ENCODE measurements at regions not wholly inside any gene's neighbourhood (a gene's known extent, or its start where the extent isn't known, plus 50 kb on each side); places are given as distances from the start of the nearest gene placed in this dataset.
"Not testable (repeated sequence)": the region's sequence is repeated elsewhere in the genome, so short reads cannot be mapped to it uniquely, and the experiment has no call there.

GRCh38 chr6:77063494-77063893, 399.8 kb downstream of the HTR1B start:
- DNase-seq = no peak

- no peak for DNase-seq
Observed at GRCh38 chr6:77055711-77056110, 407.6 kb downstream of the HTR1B start.

DNA sequence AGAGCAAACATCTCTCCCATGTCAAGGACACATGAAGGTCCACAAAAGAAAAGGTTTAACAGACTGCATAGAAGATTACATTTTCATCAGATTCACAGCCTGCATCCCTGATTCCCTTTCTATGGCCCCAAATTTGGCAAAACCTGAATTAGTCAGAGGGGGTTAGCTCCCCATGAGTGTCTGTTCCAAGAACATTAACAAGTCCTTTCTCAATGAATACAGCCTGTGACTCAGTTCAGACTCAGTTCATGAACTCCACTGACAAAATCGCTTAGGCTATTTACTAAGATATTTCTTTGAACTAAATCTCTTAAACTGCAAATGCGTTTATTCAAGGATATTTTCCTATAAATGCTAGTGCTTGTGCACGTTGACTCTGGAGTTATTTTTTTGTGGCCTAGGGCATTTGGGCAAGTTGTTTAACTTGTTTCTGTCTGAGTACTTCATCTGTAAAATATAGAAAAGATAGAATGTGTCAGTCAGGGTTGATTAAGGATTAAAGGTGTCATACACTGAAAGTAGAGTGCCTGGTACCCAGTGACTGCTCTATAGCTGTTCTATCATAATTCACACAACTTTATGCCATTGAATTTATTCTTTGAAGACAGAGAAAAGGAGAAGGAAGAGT, 422.6 kb downstream of the HTR1B start:
- no peak for DNase-seq

- DNase-seq = no peak
Observed at GRCh38 chr6:77038807-77039206, 424.5 kb downstream of the HTR1B start.

- no peak for DNase-seq
Observed at GRCh38 chr6:77037439-77037838, 425.9 kb downstream of the HTR1B start.

DNA sequence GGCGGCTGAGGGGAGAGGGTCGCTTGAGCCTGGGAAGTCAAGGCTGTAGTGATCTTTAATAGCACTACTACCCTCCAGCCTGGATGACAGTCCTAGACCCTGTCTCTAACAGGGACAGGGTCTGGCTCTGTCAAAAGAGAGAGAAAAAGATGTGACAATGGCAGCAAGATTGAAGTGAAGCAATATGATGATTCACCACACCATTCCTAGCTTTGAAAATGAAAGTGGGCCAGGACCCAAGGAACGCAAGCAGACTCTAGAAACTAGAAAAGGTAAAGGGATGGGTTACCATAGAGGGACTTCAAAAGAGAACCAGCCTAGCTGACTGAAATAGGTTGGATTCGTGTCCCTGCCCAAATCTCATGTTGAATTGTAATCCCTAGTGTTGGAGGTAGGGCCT, 426.9 kb downstream of the HTR1B start:
- DNase-seq = no peak

DNA sequence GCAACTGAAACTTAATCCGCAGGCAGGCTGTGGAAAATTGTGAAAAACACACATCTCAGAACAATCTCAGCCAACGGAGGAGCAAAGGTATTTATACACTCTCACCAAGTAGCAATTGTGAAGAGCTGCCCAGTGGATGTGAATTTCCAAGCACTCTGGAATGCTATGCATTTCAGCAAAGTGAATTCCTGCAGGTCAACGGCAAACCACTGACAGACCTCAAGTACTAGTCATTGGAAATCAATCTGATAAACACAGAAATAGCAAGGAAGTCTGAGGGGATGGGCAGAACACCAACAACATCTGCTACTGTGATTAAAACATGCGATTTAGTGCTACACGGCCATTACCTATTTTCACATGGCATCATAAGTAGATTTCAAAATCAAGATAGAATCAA, 429.1 kb downstream of the HTR1B start:
- peak; percentile 19 for DNase-seq

- DNase-seq = no peak
Observed at GRCh38 chr6:77030929-77031674, 432.2 kb downstream of the HTR1B start.

DNA sequence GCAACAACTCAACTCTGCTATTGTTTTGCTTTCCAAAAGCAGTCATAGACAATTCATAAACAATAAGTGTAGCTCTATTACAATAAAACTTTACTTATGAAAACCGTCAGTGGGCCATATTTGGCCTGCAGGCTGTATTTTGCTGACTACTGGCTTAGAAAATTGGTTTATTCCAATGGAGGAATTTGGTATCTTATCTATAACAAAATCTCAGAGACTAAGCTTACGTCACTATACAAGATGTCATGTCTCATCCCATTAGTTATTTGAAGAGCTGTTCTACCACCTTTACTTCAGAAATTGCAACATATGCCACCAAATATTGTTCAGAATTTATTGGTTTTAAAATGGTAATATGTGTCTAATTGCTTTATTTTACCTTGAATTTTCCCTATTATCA, 436.9 kb downstream of the HTR1B start:
- no peak for DNase-seq

GRCh38 chr6:77025736-77026223, 437.5 kb downstream of the HTR1B start:
- no peak for DNase-seq

GRCh38 chr6:77021778-77022177, 441.5 kb downstream of the HTR1B start:
- no peak for DNase-seq

DNA sequence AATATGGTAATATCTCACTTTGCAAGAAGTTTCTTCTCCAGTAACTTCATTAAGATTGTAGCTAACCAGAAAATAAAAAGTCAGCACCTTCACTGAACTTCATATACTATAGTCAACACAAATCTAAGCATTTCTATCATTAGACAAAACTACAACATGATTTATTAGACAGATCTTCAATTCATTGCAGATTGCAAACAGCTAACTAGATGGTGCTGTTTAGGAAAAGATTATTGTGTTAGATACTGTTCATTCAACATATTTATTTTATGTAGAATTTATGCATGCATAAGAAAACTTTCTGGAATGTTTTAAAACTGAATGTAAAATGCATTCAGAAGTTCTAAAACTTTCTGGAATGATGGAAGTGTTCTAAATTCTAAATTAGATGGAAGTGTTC, 442.1 kb downstream of the HTR1B start:
- DNase-seq = no peak

DNA sequence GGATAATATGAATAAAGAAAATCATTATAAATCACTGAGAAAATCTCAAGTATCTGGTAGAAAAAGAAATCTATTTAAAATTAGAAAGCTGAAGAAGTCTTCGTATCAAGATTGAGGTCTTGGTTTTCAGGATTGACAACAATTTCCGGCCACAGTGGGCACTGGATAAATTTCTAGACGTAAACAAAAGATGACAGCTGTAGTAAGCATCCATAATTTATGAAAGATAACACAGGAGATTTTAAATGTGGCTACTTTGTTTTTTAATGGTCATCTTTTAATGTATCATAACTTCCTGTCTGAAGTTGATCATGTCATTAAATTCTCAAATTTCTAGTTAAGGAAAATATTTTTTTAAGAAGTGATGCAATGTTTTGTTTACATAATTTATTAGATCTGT, 444.2 kb downstream of the HTR1B start:
- DNase-seq = no peak

DNA sequence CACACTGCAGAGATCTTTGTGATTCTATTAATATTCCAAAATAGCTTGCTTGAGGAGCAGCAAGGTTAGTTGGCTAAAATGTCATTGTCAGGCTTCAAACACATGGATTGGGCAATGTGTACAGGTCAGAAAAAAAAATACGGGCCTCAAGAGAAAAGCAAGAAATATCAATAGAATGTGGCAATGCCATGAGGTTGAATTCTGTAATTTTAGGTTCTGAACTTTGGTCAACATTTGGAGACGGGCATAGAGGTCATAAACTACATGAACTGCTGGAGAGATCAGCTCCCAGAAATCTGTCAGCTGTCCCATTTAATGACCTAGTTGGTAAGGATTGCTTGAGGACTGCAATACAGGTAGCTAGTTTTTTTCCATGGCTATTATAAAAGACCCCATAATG, 445.8 kb downstream of the HTR1B start:
- no peak for DNase-seq

DNA sequence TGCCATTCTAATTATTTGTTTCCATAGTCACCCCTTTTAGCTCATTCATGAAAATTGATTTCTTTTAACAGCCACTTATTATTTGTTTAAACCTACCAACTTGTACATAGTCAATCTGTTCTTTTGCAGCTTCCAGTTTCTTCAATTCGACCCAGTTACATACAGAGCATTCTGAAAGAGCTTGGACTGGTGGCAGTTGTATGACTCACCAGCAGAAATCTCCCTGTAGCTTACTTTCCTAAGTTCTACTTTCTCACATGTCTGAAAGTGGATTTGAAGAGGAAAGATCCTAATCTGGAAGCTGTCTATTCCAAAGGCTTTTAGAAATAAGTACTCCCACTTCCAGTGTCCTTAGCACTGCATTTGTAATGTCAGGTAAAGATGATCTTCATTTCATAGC, 447.9 kb downstream of the HTR1B start:
- DNase-seq = no peak

GRCh38 chr6:77011929-77012545, 451.3 kb downstream of the HTR1B start:
- DNase-seq = no peak

DNA sequence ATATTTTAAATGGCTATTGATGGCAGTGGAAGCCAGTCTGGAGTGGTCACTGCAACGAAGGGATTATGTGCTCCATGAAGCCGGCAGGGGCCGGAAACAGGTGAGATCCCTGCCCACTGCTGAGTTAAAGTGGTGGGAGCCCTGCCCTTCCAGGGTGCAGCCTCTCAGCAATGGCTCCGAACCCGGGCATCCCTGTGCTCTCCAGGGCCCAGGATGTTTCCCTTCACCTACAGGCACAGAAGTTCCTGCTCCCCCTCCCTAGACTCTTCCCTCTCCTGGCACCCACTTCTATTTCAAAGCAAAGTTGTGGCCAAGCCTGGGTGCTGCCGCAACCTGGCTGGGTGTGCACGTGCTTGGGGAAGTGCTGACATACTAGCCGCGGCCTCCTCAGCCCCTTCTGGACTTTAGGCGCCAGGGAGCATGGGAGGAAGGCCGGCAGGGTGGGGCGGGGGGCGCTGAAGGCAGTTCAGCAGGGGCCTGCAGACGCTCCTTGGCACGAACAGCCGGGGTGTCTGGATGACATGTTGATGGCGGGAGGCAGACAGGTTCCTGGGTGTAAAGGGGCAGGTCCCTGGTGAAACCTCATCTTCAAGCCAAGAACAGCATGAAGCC, 452.3 kb downstream of the HTR1B start:
- no peak for DNase-seq

DNA sequence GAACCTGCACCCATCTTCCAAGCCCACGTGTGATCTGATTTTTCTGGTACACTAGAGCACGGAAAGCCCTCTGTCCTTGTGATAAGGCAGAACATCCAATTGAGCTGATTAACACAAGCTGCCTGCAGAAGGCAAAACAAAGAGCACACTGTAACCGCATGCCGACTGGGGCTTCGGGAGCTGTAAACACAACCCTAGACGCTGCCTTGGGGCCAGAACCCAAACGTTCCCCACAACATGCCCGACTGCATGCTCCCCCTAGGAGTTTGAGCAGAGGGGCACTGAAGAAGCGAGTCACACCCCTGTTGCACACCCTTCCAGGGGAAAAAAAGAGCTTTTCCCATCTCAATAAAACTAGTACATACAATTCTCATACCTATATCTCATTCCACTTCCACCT, 470.7 kb downstream of the HTR1B start:
- no peak for DNase-seq

- DNase-seq = no peak
Observed at GRCh38 chr6:76984572-76984971, 478.7 kb downstream of the HTR1B start.

DNA sequence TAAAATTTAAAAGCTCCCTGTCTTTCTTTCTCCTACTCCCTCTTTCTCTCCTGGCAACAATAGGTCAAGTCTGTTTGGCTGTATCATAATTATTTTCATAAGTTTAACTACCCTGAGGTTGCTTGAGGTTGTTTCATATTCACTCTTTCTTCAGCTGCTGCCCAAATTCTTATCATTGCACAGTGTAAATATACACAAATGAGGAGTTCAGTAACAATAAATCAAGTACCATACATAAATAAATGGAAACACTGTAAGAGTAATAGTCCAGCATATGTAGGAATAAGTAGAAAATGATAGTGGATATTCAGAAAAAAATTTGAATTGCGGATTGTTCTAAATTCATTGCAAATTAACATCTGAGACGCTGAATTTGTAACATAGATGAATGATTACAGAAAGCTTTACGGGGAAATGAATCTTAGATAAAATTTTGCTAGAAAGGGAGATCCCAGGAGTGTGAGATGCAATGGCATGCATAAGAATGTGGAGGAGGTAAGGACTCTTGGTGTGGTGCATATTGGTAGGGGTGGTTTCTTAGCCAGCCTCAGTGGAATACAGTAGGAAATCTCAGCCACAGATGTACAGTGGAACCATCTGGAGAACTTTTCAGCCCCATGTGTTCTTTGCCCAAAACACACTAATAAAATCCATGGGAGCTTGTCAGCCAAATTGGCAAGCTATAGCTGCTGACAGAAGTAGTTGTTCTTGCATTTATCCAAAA, 480.7 kb downstream of the HTR1B start:
- DNase-seq = no peak

- no peak for DNase-seq
Observed at GRCh38 chr6:76972474-76972873, 490.8 kb downstream of the HTR1B start.

DNA sequence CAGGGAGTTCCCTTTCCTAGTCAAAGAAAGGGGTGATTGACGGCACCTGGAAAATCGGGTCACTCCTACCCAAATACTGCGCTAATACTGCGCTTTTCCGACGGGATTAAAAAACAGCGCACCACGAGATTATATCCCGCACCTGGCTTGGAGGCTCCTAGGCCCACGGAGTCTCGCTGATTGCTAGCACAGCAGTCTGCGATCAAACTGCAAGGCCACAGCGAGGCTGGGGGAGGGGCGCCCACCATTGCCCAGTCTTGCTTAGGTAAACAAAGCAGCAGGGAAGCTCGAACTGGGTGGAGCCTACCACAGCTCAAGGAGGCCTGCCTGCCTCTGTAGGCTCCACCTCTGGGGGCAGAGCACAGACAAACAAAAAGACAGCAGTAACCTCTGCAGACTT, 504.1 kb downstream of the HTR1B start:
- DNase-seq = not testable (repeated sequence)
